ENCODE measurements at regions not wholly inside any gene's neighbourhood (a gene's known extent, or its start where the extent isn't known, plus 50 kb on each side); places are given as distances from the start of the nearest gene placed in this dataset.
"Not testable (repeated sequence)": the region's sequence is repeated elsewhere in the genome, so short reads cannot be mapped to it uniquely, and the experiment has no call there.

GRCh38 chr21:21897275-21897883 lies 899.2 kb downstream of the NCAM2 start:
- no peaks in the 10 kb centered on the region for H3K27me3 Mint-ChIP-seq
- Histone ChIP-seq H3K27ac (ENCODE audit: low read depth, low read length) (no peak overlapping the region), H3K4me3 (ENCODE audit: low read length) (no peak overlapping the region), H3K9me3 (ENCODE audit: control insufficient read depth in 2 of 3, low read length in 3 of 3) (no peaks in the 10 kb centered on the region), H3K36me3 (ENCODE audit: control insufficient read depth in 2 of 3, insufficient read depth in 3 of 3, low read length in 3 of 3) (no peaks in the 10 kb centered on the region), H3K4me1 (ENCODE audit: control insufficient read depth in 2 of 2, insufficient read depth in 2 of 2, low read length in 2 of 2) (no peaks in the 10 kb centered on the region), H3K27me3 (ENCODE audit: control insufficient read depth in 2 of 2, insufficient read depth in 2 of 2, low read length in 2 of 2) (no peaks in the 10 kb centered on the region)
- no peak overlapping the region for H3K27ac Mint-ChIP-seq
- CTCF ChIA-PET, result no interaction called here
- H3K36me3 Mint-ChIP-seq, result no peaks in the 10 kb centered on the region
- intact Hi-C loops (cut with micrococcal nuclease), result no loop called here
- POLR2A ChIA-PET, result no interaction called here
- ATAC-seq (no peak), DNase-seq (no peak)
- H3K4me3 Mint-ChIP-seq, result no peak overlapping the region
- H3K9me3 Mint-ChIP-seq, result peaks cover 0 to 30% (median 14%) of the 10 kb centered on the region in 11 donors
- H3K4me1 Mint-ChIP-seq, result no peaks in the 10 kb centered on the region

DNA sequence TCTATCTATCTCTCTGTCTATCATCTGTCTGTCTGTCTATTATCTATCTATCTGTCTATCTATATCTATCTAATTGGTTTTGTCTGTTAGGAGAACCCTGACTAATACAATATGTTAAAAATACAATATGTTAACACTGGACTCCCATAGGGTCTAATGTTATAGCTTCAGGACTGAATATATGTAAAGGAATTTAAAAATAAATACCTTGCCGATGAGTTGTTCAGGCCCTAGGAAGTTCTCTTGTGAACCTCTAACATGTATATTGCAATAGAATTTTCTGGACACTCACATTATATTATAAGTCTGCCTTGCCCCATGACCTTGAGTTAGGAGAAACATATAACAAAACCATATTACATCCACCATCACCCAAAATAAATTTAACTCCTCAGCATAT lies 900.6 kb downstream of the NCAM2 start:
- Histone ChIP-seq H3K4me3 (ENCODE audit: low read length) (no peak overlapping the region), H3K4me1 (ENCODE audit: control insufficient read depth in 2 of 2, insufficient read depth in 2 of 2, low read length in 2 of 2) (no peaks in the 10 kb centered on the region), H3K27ac (ENCODE audit: low read depth, low read length) (no peak overlapping the region), H3K36me3 (ENCODE audit: control insufficient read depth in 2 of 3, insufficient read depth in 3 of 3, low read length in 3 of 3) (no peaks in the 10 kb centered on the region), H3K9me3 (ENCODE audit: control insufficient read depth in 2 of 3, low read length in 3 of 3) (no peaks in the 10 kb centered on the region), H3K27me3 (ENCODE audit: control insufficient read depth in 2 of 2, insufficient read depth in 2 of 2, low read length in 2 of 2) (no peaks in the 10 kb centered on the region)
- Mint-ChIP-seq H3K4me1 (no peaks in the 10 kb centered on the region), H3K4me3 (no peak overlapping the region), H3K27ac (no peak overlapping the region), H3K9me3 (peaks cover 0 to 22% (median 11%) of the 10 kb centered on the region in 11 donors), H3K36me3 (no peaks in the 10 kb centered on the region), H3K27me3 (no peaks in the 10 kb centered on the region)
- intact Hi-C loops (cut with micrococcal nuclease), result no loop called here
- no peak for ATAC-seq
- DNase-seq, result no peak
- ChIA-PET CTCF (no interaction called here), POLR2A (no interaction called here)

DNA sequence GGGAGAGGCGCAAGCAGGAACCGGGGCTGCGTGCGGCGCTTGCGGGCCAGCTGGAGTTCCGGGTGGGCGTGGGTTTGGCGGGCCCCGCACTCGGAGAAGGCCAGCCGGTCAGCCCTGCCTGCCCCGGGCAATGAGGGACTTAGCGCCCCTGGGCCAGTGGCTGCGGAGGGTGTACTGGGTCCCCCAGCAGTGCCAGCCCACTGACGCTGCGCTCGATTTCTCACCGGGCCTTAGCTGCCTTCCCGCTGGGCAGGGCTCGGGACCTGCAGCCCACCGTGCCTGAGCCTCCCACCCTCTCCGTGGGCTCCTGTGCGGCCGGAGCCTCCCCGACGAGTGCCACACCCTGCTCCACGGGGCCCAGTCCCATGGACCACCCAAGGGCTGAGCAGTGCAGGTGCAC lies 904.2 kb downstream of the NCAM2 start:
- H3K27ac Mint-ChIP-seq; H3K36me3 ChIP-seq (ENCODE audit: control insufficient read depth in 2 of 3, insufficient read depth in 3 of 3, low read length in 3 of 3); ATAC-seq; H3K9me3 Mint-ChIP-seq; H3K4me3 Mint-ChIP-seq; H3K27me3 Mint-ChIP-seq; POLR2A ChIA-PET; H3K27me3 ChIP-seq (ENCODE audit: control insufficient read depth in 2 of 2, insufficient read depth in 2 of 2, low read length in 2 of 2); H3K36me3 Mint-ChIP-seq; H3K9me3 ChIP-seq (ENCODE audit: control insufficient read depth in 2 of 3, low read length in 3 of 3); CTCF ChIA-PET; H3K4me1 ChIP-seq (ENCODE audit: control insufficient read depth in 2 of 2, insufficient read depth in 2 of 2, low read length in 2 of 2); H3K4me1 Mint-ChIP-seq; DNase-seq; intact Hi-C loops (cut with micrococcal nuclease); H3K4me3 ChIP-seq (ENCODE audit: low read length); H3K27ac ChIP-seq (ENCODE audit: low read depth, low read length): not testable (repeated sequence)

- Mint-ChIP-seq H3K4me3 (no peak overlapping the region), H3K27me3 (no peaks in the 10 kb centered on the region), H3K4me1 (no peaks in the 10 kb centered on the region), H3K27ac (no peak overlapping the region), H3K9me3 (peaks cover 0 to 9% (median 4%) of the 10 kb centered on the region in 11 donors), H3K36me3 (no peaks in the 10 kb centered on the region)
- ATAC-seq, result no peak
- intact Hi-C loops (cut with micrococcal nuclease), result no loop called here
- Histone ChIP-seq H3K4me3 (ENCODE audit: low read length) (no peak overlapping the region), H3K36me3 (ENCODE audit: control insufficient read depth in 2 of 3, insufficient read depth in 3 of 3, low read length in 3 of 3) (no peaks in the 10 kb centered on the region), H3K9me3 (ENCODE audit: control insufficient read depth in 2 of 3, low read length in 3 of 3) (no peaks in the 10 kb centered on the region), H3K27ac (ENCODE audit: low read depth, low read length) (no peak overlapping the region), H3K4me1 (ENCODE audit: control insufficient read depth in 2 of 2, insufficient read depth in 2 of 2, low read length in 2 of 2) (no peaks in the 10 kb centered on the region), H3K27me3 (ENCODE audit: control insufficient read depth in 2 of 2, insufficient read depth in 2 of 2, low read length in 2 of 2) (no peaks in the 10 kb centered on the region)
- ChIA-PET POLR2A (no interaction called here), CTCF (no interaction called here)
- no peak for DNase-seq
These were observed 909.1 kb downstream of the NCAM2 start for GRCh38 chr21:21907271-21907670.

- no peaks in the 10 kb centered on the region for H3K36me3 Mint-ChIP-seq
- no peaks in the 10 kb centered on the region for H3K4me1 Mint-ChIP-seq
- Histone ChIP-seq H3K27ac (ENCODE audit: low read depth, low read length) (no peak overlapping the region), H3K4me3 (ENCODE audit: low read length) (no peak overlapping the region), H3K4me1 (ENCODE audit: control insufficient read depth in 2 of 2, insufficient read depth in 2 of 2, low read length in 2 of 2) (no peaks in the 10 kb centered on the region), H3K36me3 (ENCODE audit: control insufficient read depth in 2 of 3, insufficient read depth in 3 of 3, low read length in 3 of 3) (no peaks in the 10 kb centered on the region), H3K9me3 (ENCODE audit: control insufficient read depth in 2 of 3, low read length in 3 of 3) (no peaks in the 10 kb centered on the region), H3K27me3 (ENCODE audit: control insufficient read depth in 2 of 2, insufficient read depth in 2 of 2, low read length in 2 of 2) (no peaks in the 10 kb centered on the region)
- intact Hi-C loops (cut with micrococcal nuclease), result no loop called here
- no peak overlapping the region for H3K4me3 Mint-ChIP-seq
- ChIA-PET CTCF (no interaction called here), POLR2A (no interaction called here)
- H3K27me3 Mint-ChIP-seq, result no peaks in the 10 kb centered on the region
- ATAC-seq, result no peak
- DNase-seq, result no peak
- peaks cover 0 to 18% (median 0%) of the 10 kb centered on the region in 11 donors for H3K9me3 Mint-ChIP-seq
- no peak overlapping the region for H3K27ac Mint-ChIP-seq
These were observed 917.6 kb downstream of the NCAM2 start for GRCh38 chr21:21915816-21916215.

DNA sequence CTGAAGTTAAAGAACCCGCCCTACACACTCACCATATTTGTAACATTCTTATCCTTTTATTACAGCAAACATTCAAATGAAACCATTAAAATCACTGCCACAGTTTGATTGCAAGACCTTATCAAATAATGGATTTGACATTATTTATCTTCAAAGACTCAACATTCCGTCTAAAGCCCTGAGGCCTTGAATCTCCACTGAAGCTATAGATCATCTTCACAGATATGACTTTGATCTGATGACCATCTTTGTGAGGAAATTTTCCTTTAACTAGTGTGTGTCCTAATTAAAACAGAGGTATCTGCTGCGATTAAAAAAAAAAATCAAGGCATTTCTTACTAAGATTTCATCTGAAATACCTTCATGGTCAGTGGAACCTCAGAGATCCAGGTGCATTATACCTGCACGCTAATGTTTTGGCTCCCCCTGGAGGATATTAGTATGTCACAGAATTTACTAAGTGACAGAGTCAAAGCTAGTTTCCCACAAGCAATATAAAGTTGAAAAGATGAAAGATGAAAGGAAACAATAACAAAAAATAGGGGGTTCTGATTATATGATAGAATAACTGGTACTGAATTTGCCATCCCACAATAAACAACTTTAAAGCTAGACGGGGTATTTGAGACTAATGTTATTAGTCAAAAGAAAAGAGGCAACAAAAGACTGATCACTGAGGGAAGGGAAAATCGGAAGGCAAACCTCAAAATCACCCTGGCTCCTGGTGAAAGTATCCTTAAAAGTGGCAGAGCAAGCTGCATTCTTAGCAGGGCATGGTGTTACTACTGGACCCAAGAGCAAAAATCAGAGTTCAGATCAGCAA lies 923.4 kb downstream of the NCAM2 start:
- CTCF ChIA-PET, result no interaction called here
- POLR2A ChIA-PET, result no interaction called here
- Histone ChIP-seq H3K4me1 (ENCODE audit: control insufficient read depth in 2 of 2, insufficient read depth in 2 of 2, low read length in 2 of 2) (no peaks in the 10 kb centered on the region), H3K9me3 (ENCODE audit: control insufficient read depth in 2 of 3, low read length in 3 of 3) (no peaks in the 10 kb centered on the region), H3K36me3 (ENCODE audit: control insufficient read depth in 2 of 3, insufficient read depth in 3 of 3, low read length in 3 of 3) (no peaks in the 10 kb centered on the region), H3K27me3 (ENCODE audit: control insufficient read depth in 2 of 2, insufficient read depth in 2 of 2, low read length in 2 of 2) (no peaks in the 10 kb centered on the region), H3K4me3 (ENCODE audit: low read length) (no peak overlapping the region), H3K27ac (ENCODE audit: low read depth, low read length) (no peak overlapping the region)
- H3K9me3 Mint-ChIP-seq, result peaks cover 0 to 13% (median 0%) of the 10 kb centered on the region in 11 donors
- DNase-seq, result peak in 1 of 9 donors; percentile 2
- intact Hi-C loops (cut with micrococcal nuclease), result loop anchor here in 1 of 2 donors (1.0 kb wide), 1 partner anchor 757 kb away; no protein-coding TSS in a partner anchor
- H3K27ac Mint-ChIP-seq, result no peak overlapping the region
- H3K4me3 Mint-ChIP-seq, result no peak overlapping the region
- H3K36me3 Mint-ChIP-seq, result no peaks in the 10 kb centered on the region
- no peaks in the 10 kb centered on the region for H3K4me1 Mint-ChIP-seq
- no peak for ATAC-seq
- H3K27me3 Mint-ChIP-seq, result no peaks in the 10 kb centered on the region

DNA sequence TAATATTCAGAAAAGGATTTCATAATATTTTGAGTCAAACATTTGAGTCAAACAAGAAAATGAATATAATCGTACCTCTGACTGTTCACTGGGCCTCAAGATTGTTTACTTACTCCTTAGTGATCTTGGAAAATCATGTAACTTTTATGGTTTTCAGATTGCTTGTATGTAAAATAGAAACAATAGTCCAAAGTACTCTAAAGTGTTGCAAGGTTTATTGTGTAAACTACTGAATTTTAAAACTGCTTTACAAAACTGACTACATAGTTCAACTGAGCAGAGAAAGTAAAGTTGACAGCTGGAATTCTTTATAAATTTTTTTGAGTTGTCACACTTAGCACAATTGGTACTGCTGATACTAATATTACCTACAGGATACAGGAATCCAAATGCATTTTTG lies 931.0 kb downstream of the NCAM2 start:
- no peaks in the 10 kb centered on the region for H3K27me3 Mint-ChIP-seq
- intact Hi-C loops (cut with micrococcal nuclease), result no loop called here
- Histone ChIP-seq H3K4me1 (ENCODE audit: control insufficient read depth in 2 of 2, insufficient read depth in 2 of 2, low read length in 2 of 2) (no peaks in the 10 kb centered on the region), H3K36me3 (ENCODE audit: control insufficient read depth in 2 of 3, insufficient read depth in 3 of 3, low read length in 3 of 3) (no peaks in the 10 kb centered on the region), H3K27ac (ENCODE audit: low read depth, low read length) (no peak overlapping the region), H3K4me3 (ENCODE audit: low read length) (no peak overlapping the region), H3K27me3 (ENCODE audit: control insufficient read depth in 2 of 2, insufficient read depth in 2 of 2, low read length in 2 of 2) (no peaks in the 10 kb centered on the region), H3K9me3 (ENCODE audit: control insufficient read depth in 2 of 3, low read length in 3 of 3) (no peaks in the 10 kb centered on the region)
- no peak overlapping the region for H3K27ac Mint-ChIP-seq
- peaks cover 0 to 2% (median 0%) of the 10 kb centered on the region in 7 donors for H3K4me1 Mint-ChIP-seq
- POLR2A ChIA-PET, result no interaction called here
- no peaks in the 10 kb centered on the region for H3K36me3 Mint-ChIP-seq
- peaks cover 0 to 6% (median 0%) of the 10 kb centered on the region in 11 donors for H3K9me3 Mint-ChIP-seq
- ATAC-seq (no peak), DNase-seq (no peak)
- CTCF ChIA-PET, result no interaction called here
- H3K4me3 Mint-ChIP-seq, result no peak overlapping the region

Measured in naive thymus-derived CD4-positive, alpha-beta T cell (primary cell).